ENCODE measurements at regions not wholly inside any gene's neighbourhood (a gene's known extent, or its start where the extent isn't known, plus 50 kb on each side); places are given as distances from the start of the nearest gene placed in this dataset.

GRCh38 chr17:79152636-79153035 is 78.0 kb downstream of the ENGASE start:
- TF ChIP-seq, protein P1, sequence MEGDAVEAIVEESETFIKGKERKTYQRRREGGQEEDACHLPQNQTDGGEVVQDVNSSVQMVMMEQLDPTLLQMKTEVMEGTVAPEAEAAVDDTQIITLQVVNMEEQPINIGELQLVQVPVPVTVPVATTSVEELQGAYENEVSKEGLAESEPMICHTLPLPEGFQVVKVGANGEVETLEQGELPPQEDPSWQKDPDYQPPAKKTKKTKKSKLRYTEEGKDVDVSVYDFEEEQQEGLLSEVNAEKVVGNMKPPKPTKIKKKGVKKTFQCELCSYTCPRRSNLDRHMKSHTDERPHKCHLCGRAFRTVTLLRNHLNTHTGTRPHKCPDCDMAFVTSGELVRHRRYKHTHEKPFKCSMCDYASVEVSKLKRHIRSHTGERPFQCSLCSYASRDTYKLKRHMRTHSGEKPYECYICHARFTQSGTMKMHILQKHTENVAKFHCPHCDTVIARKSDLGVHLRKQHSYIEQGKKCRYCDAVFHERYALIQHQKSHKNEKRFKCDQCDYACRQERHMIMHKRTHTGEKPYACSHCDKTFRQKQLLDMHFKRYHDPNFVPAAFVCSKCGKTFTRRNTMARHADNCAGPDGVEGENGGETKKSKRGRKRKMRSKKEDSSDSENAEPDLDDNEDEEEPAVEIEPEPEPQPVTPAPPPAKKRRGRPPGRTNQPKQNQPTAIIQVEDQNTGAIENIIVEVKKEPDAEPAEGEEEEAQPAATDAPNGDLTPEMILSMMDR (IDR thresholded peaks at IDR 0.05; ENCODE audit: insufficient read depth, low read depth, low read length, missing control alignments) = no peak
- no peak overlapping the region for H3K4me3 ChIP-seq (ENCODE audit: low read length)
- no peak for DNase-seq (ENCODE audit: low read depth)

GRCh38 chr17:79152110-79152509 is 77.5 kb downstream of the ENGASE start:
- H3K4me3 ChIP-seq (ENCODE audit: low read length) = no peak overlapping the region
- no peak for DNase-seq (ENCODE audit: low read depth)
- TF ChIP-seq, protein P1 (IDR thresholded peaks at IDR 0.05; ENCODE audit: insufficient read depth, low read depth, low read length, missing control alignments) = no peak

DNA sequence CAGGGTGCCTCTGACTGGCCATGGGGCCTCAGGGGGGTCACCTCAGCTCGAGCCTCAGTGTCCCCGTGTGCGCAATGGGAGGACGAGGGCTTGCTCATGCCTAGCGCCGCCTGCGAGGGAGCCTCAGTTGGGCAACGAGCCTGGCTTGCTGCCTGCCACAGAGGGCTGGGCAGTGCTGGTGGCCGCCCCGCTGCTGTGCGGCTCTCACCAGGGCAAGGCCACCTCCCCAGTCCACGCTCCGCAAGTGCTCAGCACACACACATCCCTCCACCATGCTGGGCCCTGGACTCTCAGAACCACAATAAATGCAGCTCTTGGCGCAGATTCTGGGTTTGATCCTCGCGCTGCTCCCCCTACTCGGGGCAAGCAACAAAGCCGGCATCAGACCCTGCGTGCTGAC is 76.2 kb downstream of the ENGASE start:
- TF ChIP-seq, protein P1 (IDR thresholded peaks at IDR 0.05; ENCODE audit: insufficient read depth, low read depth, low read length, missing control alignments) = no peak
- no peak for DNase-seq (ENCODE audit: low read depth)
- no peak overlapping the region for H3K4me3 ChIP-seq (ENCODE audit: low read length)

GRCh38 chr17:79150035-79150733 is 75.6 kb downstream of the ENGASE start:
- no peak overlapping the region for H3K4me3 ChIP-seq (ENCODE audit: low read length)
- TF ChIP-seq, protein P1 (IDR thresholded peaks at IDR 0.05; ENCODE audit: insufficient read depth, low read depth, low read length, missing control alignments) = no peak
- DNase-seq (ENCODE audit: low read depth) = no peak

- TF ChIP-seq, protein P1 (IDR thresholded peaks at IDR 0.05; ENCODE audit: insufficient read depth, low read depth, low read length, missing control alignments) = no peak
- H3K4me3 ChIP-seq (ENCODE audit: low read length) = no peak overlapping the region
- no peak for DNase-seq (ENCODE audit: low read depth)
These were observed 74.0 kb downstream of the ENGASE start for GRCh38 chr17:79148584-79148983.

GRCh38 chr17:79147746-79148506 is 73.3 kb downstream of the ENGASE start:
- TF ChIP-seq, protein P1 (IDR thresholded peaks at IDR 0.05; ENCODE audit: insufficient read depth, low read depth, low read length, missing control alignments) = no peak
- no peak overlapping the region for H3K4me3 ChIP-seq (ENCODE audit: low read length)
- no peak for DNase-seq (ENCODE audit: low read depth)
